MV-4-11 (cell line): ENCODE measurements at regions not wholly inside any gene's neighbourhood (a gene's known extent, or its start where the extent isn't known, plus 50 kb on each side); places are given as distances from the start of the nearest gene placed in this dataset.
A peak's percentile ranks its signal among the peaks of the same experiment; 100 is the strongest.

Source experiments
- DNase-seq: peaks from one replicate; lab custom pipeline; 2025; lab: John Stamatoyannopoulos, UW

- no peak for DNase-seq
Measured at GRCh38 chr3:19717736-19718135, 216.3 kb downstream of the EFHB start.

GRCh38 chr3:19711160-19711782 is 222.7 kb downstream of the EFHB start:
- no peak for DNase-seq

- no peak for DNase-seq
Measured at GRCh38 chr3:19702416-19703078, 231.5 kb downstream of the EFHB start.

- DNase-seq, result no peak
Measured at GRCh38 chr3:19688767-19689166, 245.2 kb downstream of the EFHB start.

DNA sequence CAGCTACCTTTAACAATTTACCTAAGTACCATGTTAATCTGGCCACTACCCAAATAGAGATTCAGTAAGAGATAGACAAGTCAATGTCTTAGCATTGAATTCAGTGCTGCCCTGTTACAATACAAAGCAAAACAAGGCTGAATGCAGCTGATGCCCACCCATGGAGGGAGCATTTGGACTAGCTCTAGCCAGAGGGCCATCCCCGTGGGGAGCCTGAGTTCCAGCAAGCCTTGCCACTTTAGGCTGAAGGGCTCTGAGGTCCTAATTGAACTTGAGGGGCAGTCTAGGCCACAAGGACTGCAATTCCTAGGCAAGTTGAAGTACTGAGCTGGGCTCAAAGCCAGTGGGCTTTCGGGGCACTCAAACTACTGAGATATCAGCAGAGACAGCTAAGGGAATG is 265.9 kb downstream of the EFHB start:
- DNase-seq, result no peak

DNA sequence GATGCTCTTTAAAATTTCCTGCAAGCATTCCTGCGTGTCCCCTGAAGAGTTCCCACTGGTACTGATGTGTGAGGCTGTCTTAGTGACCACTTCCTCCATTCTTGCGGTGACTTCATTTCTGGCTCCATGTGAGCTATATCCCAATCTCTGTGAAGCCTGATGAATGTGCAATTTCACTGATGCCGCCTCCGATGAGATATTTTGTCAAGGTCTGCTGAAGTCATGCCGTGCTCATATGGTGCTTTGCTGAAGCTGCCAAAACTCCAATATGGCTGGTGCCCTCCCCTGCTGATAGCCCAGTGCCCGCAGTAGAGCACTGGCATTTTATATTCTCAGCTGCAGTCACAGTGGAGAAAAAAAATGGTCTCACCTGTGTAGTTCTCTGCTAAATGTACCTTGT is 271.5 kb downstream of the EFHB start:
- DNase-seq, result no peak

GRCh38 chr3:19652336-19652735 is 281.7 kb downstream of the EFHB start:
- no peak for DNase-seq

- DNase-seq, result peak; percentile 35
Measured at GRCh38 chr3:19645093-19645492, 288.9 kb downstream of the EFHB start.

GRCh38 chr3:19644405-19644804 is 289.6 kb downstream of the EFHB start:
- peak; percentile 70 for DNase-seq

DNA sequence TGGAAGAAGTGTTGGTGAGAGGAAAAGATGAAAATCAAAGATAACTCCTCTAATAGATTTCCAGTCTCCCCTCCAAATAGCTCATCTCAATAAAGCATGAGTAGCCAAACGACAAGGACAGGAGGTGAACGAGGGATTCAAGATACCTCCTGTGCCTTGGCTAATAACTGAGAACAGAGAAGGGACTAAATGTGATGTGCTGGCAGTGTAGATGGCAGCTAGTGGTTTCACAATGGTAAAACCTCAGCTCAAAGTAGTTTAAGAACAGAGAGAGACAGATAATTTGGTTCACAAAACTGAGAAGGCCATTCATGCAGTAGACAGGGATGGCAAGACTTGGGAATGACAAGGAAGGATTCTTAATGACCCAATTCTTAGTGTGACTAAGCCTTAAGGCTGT is 292.6 kb downstream of the EFHB start:
- no peak for DNase-seq

DNA sequence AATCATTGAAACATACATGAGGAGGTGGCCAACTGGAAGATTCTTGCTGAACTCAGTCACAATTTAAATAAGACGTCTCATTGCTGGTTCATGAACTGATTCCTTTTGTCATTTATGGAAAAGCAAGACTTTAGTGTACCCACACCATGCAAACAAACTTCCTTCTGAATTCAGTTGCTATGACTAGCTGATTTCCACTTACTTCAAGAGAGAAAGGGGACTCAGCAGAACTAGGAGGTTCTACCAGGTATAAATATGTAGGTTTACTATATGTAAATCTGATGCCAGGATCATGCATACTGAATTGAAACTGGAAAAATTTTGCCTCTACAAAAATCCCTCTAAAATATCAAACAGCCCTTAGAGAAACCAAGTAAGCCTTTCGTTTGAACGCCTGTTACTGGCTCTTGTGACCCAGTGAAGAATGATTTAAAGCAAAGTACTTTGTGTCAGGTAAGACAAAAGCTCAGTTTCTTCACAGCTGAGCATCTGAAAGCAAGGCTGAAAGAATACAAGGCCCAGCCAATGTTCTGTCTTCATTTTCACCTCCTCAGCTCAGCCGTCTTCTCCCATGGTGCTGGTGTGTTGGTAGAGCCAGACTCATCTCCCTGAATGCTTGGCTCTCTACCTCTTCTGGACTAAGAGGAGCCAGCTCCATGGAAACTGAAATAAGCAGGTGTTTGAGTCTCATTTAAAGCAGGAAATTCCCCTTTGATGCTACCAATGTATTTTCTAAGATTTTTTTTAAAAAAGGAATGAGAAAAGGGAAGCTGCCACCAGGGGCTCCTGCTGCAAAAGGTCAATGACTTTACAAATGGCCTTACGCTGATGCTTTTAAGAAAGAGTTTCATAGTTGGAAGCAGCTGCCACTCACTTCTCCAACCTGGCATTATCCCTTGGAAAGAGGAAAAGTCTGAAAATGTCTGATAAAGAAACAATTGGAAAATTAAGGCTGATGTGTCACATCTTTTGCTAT is 301.6 kb downstream of the EFHB start:
- no peak for DNase-seq

DNA sequence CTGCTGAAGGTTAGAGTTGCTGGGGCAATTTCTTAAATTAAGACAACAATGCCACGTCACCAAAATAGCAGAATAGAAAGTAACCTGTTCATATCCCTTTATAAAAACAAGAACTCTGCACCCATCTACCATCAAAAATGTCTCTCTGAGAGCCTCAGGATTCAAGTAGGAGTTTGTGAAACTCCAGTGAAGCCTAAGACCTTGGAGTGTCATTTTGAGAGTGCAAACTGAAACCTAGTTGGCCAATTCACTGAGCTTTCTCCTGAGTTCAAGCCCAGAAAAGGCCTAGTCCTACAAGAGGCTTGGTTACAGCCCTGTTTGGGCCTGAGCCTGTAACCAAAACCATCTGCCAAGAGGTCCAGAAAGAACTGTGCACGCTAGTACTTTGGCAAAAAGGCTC is 335.1 kb downstream of the EFHB start:
- no peak for DNase-seq

DNA sequence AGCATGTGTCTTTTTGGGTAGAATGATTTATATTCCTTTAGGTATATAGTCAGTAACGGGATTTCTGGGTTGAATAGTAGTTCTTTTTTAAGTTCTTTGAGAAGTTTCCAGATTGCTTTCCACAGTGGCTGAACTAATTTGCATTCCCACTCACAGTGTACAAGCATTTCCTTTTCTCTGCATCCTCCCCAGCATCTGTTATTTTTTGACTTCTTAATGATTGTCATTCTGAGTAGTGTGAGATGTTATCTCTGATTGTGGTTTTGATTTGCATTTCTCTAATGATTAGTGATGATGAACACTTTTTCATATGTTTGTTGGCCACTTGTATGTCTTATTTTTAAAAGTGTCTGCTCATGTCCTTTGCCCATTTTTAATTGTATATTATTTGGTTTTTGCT is 337.6 kb downstream of the EFHB start:
- DNase-seq, result no peak

- DNase-seq, result no peak
Measured at GRCh38 chr3:19595884-19596283, 338.1 kb downstream of the EFHB start.
